ENCODE measurements at regions not wholly inside any gene's neighbourhood (a gene's known extent, or its start where the extent isn't known, plus 50 kb on each side); places are given as distances from the start of the nearest gene placed in this dataset.

GRCh38 chr9:81472701-81473100 is 216.6 kb downstream of the TLE1 start:
- TF ChIP-seq CTCF (IDR thresholded peaks at IDR 0.05; ENCODE audit: poor library complexity) (no peak), EZH2 (IDR thresholded peaks at IDR 0.05; ENCODE audit: borderline replicate concordance) (no peak)

Data from hepatocyte (in vitro differentiated cells).